ENCODE measurements at regions not wholly inside any gene's neighbourhood (a gene's known extent, or its start where the extent isn't known, plus 50 kb on each side); places are given as distances from the start of the nearest gene placed in this dataset.

DNA sequence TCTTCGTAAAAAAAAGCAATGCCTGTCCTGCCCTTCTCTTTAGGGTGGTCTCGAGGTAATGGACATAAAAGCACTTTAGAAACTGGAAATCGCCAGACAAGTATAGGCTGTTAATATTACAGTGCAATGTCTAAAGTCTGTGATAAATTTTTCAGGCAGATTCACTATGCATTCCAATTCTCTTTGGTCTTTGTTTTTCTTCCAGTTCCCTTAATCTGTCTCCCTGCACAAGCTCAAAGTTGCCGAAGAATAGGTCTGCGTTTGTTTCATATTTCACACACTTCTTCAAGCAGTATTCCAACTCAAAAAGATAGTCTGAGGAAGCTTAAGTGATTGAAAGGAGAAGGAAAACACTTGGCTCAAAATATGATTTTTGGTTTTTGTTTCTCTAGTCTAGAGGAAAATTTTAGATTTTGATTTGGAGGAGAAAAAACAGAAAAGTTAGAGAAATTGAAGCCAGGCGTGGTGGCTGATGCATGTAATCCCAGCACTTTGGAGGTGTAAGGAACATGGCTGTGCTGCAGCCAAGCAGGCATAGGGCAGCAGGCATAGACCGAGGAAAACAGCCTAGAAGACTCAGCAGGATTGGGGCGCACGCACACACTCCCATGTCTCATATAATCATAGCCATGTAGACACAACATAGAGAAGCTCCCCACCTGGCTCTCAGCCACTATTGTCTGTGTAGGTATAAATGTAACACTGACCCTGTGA, 96.2 kb upstream of the TMPO start:
- H3K9me2 ChIP-seq (ENCODE audit: insufficient read depth, low read length): no peaks in the 10 kb centered on the region
- no peak overlapping the region for H3K27ac ChIP-seq (ENCODE audit: low read length)
- H3K4me3 ChIP-seq (ENCODE audit: low read length): no peak overlapping the region
- H3K79me2 ChIP-seq (replicated peaks; ENCODE audit: insufficient read depth, low read length): no peaks in the 10 kb centered on the region
- no peak overlapping the region for H2AFZ ChIP-seq (ENCODE audit: low read depth, low read length)
- no peaks in the 10 kb centered on the region for H3K27me3 ChIP-seq (ENCODE audit: insufficient read depth, low read depth, low read length)
- no peaks in the 10 kb centered on the region for H3F3A ChIP-seq (ENCODE audit: insufficient read depth, low read length, poor library complexity, severe bottlenecking)
- no peak overlapping the region for H3K4me2 ChIP-seq (ENCODE audit: low read length)
- H3K36me3 ChIP-seq (ENCODE audit: insufficient read depth, low read length): no peaks in the 10 kb centered on the region
- H4K20me1 ChIP-seq (ENCODE audit: insufficient read depth): no peaks in the 10 kb centered on the region
- no peaks in the 10 kb centered on the region for H3K9me3 ChIP-seq (ENCODE audit: low read length)
- no peak overlapping the region for H3K9ac ChIP-seq (ENCODE audit: low read length)
- TF ChIP-seq POLR2AphosphoS5 (IDR thresholded peaks at IDR 0.05): no peak
- TF ChIP-seq, protein P1, sequence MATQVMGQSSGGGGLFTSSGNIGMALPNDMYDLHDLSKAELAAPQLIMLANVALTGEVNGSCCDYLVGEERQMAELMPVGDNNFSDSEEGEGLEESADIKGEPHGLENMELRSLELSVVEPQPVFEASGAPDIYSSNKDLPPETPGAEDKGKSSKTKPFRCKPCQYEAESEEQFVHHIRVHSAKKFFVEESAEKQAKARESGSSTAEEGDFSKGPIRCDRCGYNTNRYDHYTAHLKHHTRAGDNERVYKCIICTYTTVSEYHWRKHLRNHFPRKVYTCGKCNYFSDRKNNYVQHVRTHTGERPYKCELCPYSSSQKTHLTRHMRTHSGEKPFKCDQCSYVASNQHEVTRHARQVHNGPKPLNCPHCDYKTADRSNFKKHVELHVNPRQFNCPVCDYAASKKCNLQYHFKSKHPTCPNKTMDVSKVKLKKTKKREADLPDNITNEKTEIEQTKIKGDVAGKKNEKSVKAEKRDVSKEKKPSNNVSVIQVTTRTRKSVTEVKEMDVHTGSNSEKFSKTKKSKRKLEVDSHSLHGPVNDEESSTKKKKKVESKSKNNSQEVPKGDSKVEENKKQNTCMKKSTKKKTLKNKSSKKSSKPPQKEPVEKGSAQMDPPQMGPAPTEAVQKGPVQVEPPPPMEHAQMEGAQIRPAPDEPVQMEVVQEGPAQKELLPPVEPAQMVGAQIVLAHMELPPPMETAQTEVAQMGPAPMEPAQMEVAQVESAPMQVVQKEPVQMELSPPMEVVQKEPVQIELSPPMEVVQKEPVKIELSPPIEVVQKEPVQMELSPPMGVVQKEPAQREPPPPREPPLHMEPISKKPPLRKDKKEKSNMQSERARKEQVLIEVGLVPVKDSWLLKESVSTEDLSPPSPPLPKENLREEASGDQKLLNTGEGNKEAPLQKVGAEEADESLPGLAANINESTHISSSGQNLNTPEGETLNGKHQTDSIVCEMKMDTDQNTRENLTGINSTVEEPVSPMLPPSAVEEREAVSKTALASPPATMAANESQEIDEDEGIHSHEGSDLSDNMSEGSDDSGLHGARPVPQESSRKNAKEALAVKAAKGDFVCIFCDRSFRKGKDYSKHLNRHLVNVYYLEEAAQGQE (IDR thresholded peaks at IDR 0.05; ENCODE audit: borderline replicate concordance): no peak
- TF ChIP-seq EP300 (conservative IDR thresholded peaks at IDR 0.05; ENCODE audit: poor library complexity, severe bottlenecking): no peak
- TF ChIP-seq EZH2 (IDR thresholded peaks at IDR 0.05; ENCODE audit: borderline replicate concordance, insufficient read depth, low read length, poor library complexity, severe bottlenecking): no peak
- TF ChIP-seq RAD21 (conservative IDR thresholded peaks at IDR 0.05): no peak
- no peak for TF ChIP-seq SMC3 (conservative IDR thresholded peaks at IDR 0.05; ENCODE audit: poor library complexity)
- TF ChIP-seq, protein P2, sequence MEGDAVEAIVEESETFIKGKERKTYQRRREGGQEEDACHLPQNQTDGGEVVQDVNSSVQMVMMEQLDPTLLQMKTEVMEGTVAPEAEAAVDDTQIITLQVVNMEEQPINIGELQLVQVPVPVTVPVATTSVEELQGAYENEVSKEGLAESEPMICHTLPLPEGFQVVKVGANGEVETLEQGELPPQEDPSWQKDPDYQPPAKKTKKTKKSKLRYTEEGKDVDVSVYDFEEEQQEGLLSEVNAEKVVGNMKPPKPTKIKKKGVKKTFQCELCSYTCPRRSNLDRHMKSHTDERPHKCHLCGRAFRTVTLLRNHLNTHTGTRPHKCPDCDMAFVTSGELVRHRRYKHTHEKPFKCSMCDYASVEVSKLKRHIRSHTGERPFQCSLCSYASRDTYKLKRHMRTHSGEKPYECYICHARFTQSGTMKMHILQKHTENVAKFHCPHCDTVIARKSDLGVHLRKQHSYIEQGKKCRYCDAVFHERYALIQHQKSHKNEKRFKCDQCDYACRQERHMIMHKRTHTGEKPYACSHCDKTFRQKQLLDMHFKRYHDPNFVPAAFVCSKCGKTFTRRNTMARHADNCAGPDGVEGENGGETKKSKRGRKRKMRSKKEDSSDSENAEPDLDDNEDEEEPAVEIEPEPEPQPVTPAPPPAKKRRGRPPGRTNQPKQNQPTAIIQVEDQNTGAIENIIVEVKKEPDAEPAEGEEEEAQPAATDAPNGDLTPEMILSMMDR (IDR thresholded peaks at IDR 0.05; ENCODE audit: poor library complexity, severe bottlenecking): no peak
- TF ChIP-seq MXI1 (conservative IDR thresholded peaks at IDR 0.05; ENCODE audit: poor library complexity, severe bottlenecking): no peak
- no peak for TF ChIP-seq TAF1 (IDR thresholded peaks at IDR 0.05; ENCODE audit: low read depth)

DNA sequence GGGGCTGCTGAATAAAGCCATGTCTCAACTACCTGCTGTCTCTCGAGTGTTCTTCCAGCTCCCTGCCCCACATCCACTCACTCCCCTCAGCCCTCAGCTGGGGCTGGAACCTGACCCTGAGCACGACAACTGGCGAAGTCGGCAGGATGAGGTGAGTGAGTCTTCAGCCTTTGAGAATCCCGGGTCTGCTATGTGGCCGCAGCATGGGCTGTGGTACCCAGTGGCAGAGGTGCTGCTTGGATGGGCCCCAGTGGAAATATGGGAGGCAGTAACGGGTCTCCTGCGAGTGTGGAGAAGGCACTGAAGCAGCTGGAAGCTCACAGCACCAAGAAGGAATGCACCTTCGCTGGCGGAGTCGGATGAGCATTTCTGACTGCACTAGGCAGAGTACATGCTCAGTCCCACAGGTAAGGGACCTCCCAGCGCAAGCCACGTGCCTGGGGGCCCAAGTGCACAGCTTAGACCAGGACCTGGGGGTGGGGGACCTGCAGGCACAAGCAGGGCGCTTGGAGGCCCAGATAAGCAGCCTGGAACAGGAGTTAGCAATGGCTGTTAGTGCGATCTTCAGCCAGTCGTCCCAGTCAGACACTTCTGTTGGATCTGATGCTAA, 95.5 kb upstream of the TMPO start:
- H3K27me3 ChIP-seq (ENCODE audit: insufficient read depth, low read depth, low read length): no peaks in the 10 kb centered on the region
- H3K27ac ChIP-seq (ENCODE audit: low read length): no peak overlapping the region
- TF ChIP-seq, protein P1 (IDR thresholded peaks at IDR 0.05; ENCODE audit: borderline replicate concordance): no peak
- no peaks in the 10 kb centered on the region for H3K9me3 ChIP-seq (ENCODE audit: low read length)
- H3K79me2 ChIP-seq (replicated peaks; ENCODE audit: insufficient read depth, low read length): no peaks in the 10 kb centered on the region
- H3K9me2 ChIP-seq (ENCODE audit: insufficient read depth, low read length): no peaks in the 10 kb centered on the region
- H3K4me3 ChIP-seq (ENCODE audit: low read length): no peak overlapping the region
- H4K20me1 ChIP-seq (ENCODE audit: insufficient read depth): no peaks in the 10 kb centered on the region
- H3K4me2 ChIP-seq (ENCODE audit: low read length): no peak overlapping the region
- no peak overlapping the region for H2AFZ ChIP-seq (ENCODE audit: low read depth, low read length)
- no peaks in the 10 kb centered on the region for H3K36me3 ChIP-seq (ENCODE audit: insufficient read depth, low read length)
- H3F3A ChIP-seq (ENCODE audit: insufficient read depth, low read length, poor library complexity, severe bottlenecking): no peaks in the 10 kb centered on the region
- no peak overlapping the region for H3K9ac ChIP-seq (ENCODE audit: low read length)

All from neural cell (in vitro differentiated cells).